ENCODE measurements at regions not wholly inside any gene's neighbourhood (a gene's known extent, or its start where the extent isn't known, plus 50 kb on each side); places are given as distances from the start of the nearest gene placed in this dataset.

GRCh38 chr12:123058481-123058880 is 78.0 kb downstream of the ARL6IP4 start:
- Histone ChIP-seq H3K9me3 (replicated peaks; ENCODE audit: control insufficient read depth, insufficient read depth, low read length) (no peaks in the 10 kb centered on the region), H3K27ac (ENCODE audit: insufficient read depth, low read depth, low read length) (no peak overlapping the region), H3K27me3 (ENCODE audit: control insufficient read depth in 2 of 2, insufficient read depth in 2 of 2, low read length in 2 of 2) (no peaks in the 10 kb centered on the region), H3K9ac (replicated peaks; ENCODE audit: extremely low read depth, insufficient read depth, low read length) (no peak overlapping the region), H3K9me1 (replicated peaks; ENCODE audit: control insufficient read depth, extremely low read depth, insufficient read depth, low read length) (no peaks in the 10 kb centered on the region), H2AFZ (ENCODE audit: low read depth, low read length) (no peak overlapping the region), H3K79me2 (ENCODE audit: control insufficient read depth, insufficient read depth, low read length) (no peaks in the 10 kb centered on the region), H4K20me1 (replicated peaks; ENCODE audit: control insufficient read depth, extremely low read depth, insufficient read depth, low read length) (no peaks in the 10 kb centered on the region), H3K4me1 (ENCODE audit: control insufficient read depth, extremely low read depth, insufficient read depth, low read length) (peaks cover 3% of the 10 kb centered on the region), H3K4me2 (ENCODE audit: insufficient read depth, low read length) (no peak overlapping the region), H3K36me3 (ENCODE audit: control insufficient read depth in 2 of 2, extremely low read depth in 1 of 2, insufficient read depth in 2 of 2, low read length in 2 of 2) (no peaks in the 10 kb centered on the region), H3K4me3 (replicated peaks in 1 of 3; ENCODE audit: insufficient read depth in 1 of 3, low read depth in 1 of 3, low read length in 3 of 3) (no peak overlapping the region)
- FAIRE-seq: no peak
- intact Hi-C loops (cut with micrococcal nuclease): no loop called here
- DNase-seq (ENCODE audit: low read depth, low spot score): no peak
- no TSS peak for BruUV-seq (replicated peaks)
- CTCF ChIA-PET: interaction anchor here (1.0 to 2.7 kb wide), 5 partner anchors 10 to 47 kb away, joined by 3 to 20 read pairs (median 3); no protein-coding TSS in a partner anchor
- TF ChIP-seq GATA2 (IDR thresholded peaks at IDR 0.05; ENCODE audit: insufficient read depth, insufficient read length, low read depth, low read length) (no peak), MAX (IDR thresholded peaks at IDR 0.05; ENCODE audit: insufficient read depth, insufficient read length) (no peak), POLR2AphosphoS5 (IDR thresholded peaks at IDR 0.05; ENCODE audit: insufficient read depth, low read depth, low read length) (no peak), POLR2A (IDR thresholded peaks at IDR 0.05; ENCODE audit: low read depth, low read length) (no peak), JUN (IDR thresholded peaks at IDR 0.05; ENCODE audit: borderline replicate concordance, insufficient read depth, insufficient read length, low read depth) (no peak), MYC (IDR thresholded peaks at IDR 0.05; ENCODE audit: low read depth, low read length) (no peak), CTCF (IDR thresholded peaks at IDR 0.05; ENCODE audit: extremely low read depth in 1 of 2, insufficient read depth in 1 of 2, low read depth in 1 of 2, low read length in 2 of 2) (no peak), FOS (IDR thresholded peaks at IDR 0.05; ENCODE audit: borderline replicate concordance, insufficient read depth, low read length) (no peak), EZH2 (IDR thresholded peaks at IDR 0.05; ENCODE audit: borderline replicate concordance, low read depth, low read length, severe bottlenecking) (no peak)
- dilution Hi-C loops (cut with MboI; ENCODE audit: extremely low pct_ligation_motif_present, low sequenced_read_pairs): no loop called here
- POLR2A ChIA-PET: no interaction called here

Measured in endothelial cell of umbilical vein (primary cell).